OCI-LY3 (cell line): ENCODE measurements at regions not wholly inside any gene's neighbourhood (a gene's known extent, or its start where the extent isn't known, plus 50 kb on each side); places are given as distances from the start of the nearest gene placed in this dataset.

Experiments used
- H2AFZ ChIP-seq: fragments of 200-600, 300-600 bp; shearing (Covaris generic); 2 replicates; pipeline ENCODE4 v1.6.0; 2014; ENCODE audit warnings: antibody characterized with exemption, low read depth, low read length
- H3K27ac ChIP-seq: fragments of 200-600, 300-600 bp; sonication (generic); 2 replicates; pipeline ENCODE4 v1.5.1; 2014; ENCODE audit warnings: mild to moderate bottlenecking, low read length, moderate library complexity, mixed read lengths
- H3K27me3 ChIP-seq: fragments of 200-600, 300-600 bp; sonication (generic); 2 replicates; pipeline ENCODE4 v1.6.1; 2014; ENCODE audit warnings: low read depth, low read length, mixed read lengths
- H3K36me3 ChIP-seq: fragments of 200-600, 300-600 bp; sonication (generic); replicated peaks from 2 replicates; pipeline ENCODE3; 2014; ENCODE audit warnings: low read depth, low read length, mixed read lengths
- H3K4me1 ChIP-seq: fragments of 300-600, 200-600 bp; sonication (generic); 2 replicates; pipeline ENCODE4 v1.6.1; 2014; ENCODE audit warnings: low read length, mixed read lengths
- H3K4me2 ChIP-seq: fragments of 200-600, 300-600 bp; sonication (generic); 2 replicates; pipeline ENCODE4 v1.6.1; 2014; ENCODE audit warnings: low read length, mixed read lengths
- H3K4me3 ChIP-seq: fragments of 300-600, 200-600 bp; sonication (generic); 2 replicates; pipeline ENCODE4 v1.5.1; 2014; ENCODE audit warnings: antibody characterized with exemption, mild to moderate bottlenecking, low read length, moderate library complexity
- H3K79me2 ChIP-seq: fragments of 300-600, 200-600 bp; shearing (Covaris generic); 2 replicates; pipeline ENCODE4 v1.6.1; 2014; ENCODE audit warnings: mild to moderate bottlenecking, low read length, mixed read lengths
- H3K9ac ChIP-seq: fragments of 300-600, 200-600 bp; shearing (Covaris generic); 2 replicates; pipeline ENCODE4 v1.6.0; 2014; ENCODE audit warnings: mild to moderate bottlenecking, low read length, moderate library complexity
- H3K9me3 ChIP-seq: fragments of 200-600, 300-600 bp; shearing (Covaris generic); 2 replicates; pipeline ENCODE4 v1.6.1; 2014; ENCODE audit warnings: low read length, mixed read lengths; ENCODE audit not compliant: insufficient read depth
- H4K20me1 ChIP-seq: fragments of 200-600, 300-600 bp; sonication (generic); 2 replicates; pipeline ENCODE4 v1.6.1; 2016; ENCODE audit warnings: low read length, mixed read lengths; ENCODE audit not compliant: insufficient read depth
- CTCF ChIP-seq: fragments of 200-600, 300-600 bp; sonication (generic); IDR thresholded peaks from 2 replicates; pipeline ENCODE4 v1.5.1; 2014; ENCODE audit warnings: antibody characterized with exemption, low read length, low read depth
- EZH2phosphoT487 ChIP-seq: fragments of 200-600 bp; shearing (Covaris generic); IDR thresholded peaks from 2 replicates; pipeline ENCODE4 v1.6.1; 2018; ENCODE audit warnings: antibody characterized with exemption, mixed run types, low read depth

DNA sequence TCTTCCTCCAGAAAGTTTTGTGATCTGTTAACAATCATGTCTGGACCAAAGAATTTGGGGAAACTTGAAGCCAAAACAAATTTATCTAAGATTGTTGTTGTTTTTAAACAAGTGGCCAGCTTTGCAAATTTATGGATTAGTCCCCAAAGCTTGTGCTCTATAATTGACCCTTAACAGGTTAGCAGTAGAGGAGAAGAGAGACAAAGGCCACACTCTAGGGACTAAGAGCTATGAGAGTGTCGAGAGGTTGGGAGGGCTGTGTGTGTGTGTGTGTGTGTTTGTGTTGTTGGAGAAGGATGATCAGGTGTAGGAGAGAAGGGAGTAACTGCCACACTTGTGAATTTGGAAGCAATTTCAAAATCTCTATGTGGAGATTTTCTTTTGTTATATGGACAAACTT lies 367.3 kb downstream of the KCNRG start:
- Histone ChIP-seq H3K4me3 (no peak overlapping the region), H3K4me2 (no peak overlapping the region), H3K27ac (no peak overlapping the region), H3K27me3 (peaks cover 10% of the 10 kb centered on the region; the same call in 1 of the 2 replicates), H3K36me3 (peaks cover 6% of the 10 kb centered on the region), H3K9ac (no peak overlapping the region), H4K20me1 (no peaks in the 10 kb centered on the region), H3K4me1 (peaks cover 8% of the 10 kb centered on the region), H3K79me2 (no peaks in the 10 kb centered on the region), H2AFZ (no peak overlapping the region), H3K9me3 (peaks cover 17% of the 10 kb centered on the region; the same call in 1 of the 2 replicates)
- TF ChIP-seq CTCF (no peak), EZH2phosphoT487 (no peak)

DNA sequence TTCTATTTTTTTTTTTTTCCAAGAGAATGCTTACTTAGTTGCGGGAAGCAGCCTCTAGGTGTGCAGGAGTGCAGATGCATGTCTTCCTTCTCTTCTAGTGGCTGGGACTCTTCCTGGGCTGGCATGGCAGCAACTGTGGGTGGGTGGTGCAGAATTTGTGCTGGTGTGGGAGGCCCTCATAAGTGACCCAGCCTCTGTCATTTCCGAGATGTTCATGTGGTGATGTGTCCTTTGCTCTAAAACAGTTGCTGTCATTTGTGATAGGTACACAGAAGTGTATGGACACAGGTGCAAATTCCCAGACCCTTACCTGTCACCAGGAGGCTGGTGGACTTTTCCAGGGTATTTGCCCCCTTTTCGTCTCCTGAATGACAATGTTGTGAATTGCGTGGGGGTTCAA lies 367.7 kb downstream of the KCNRG start:
- H3K4me2 ChIP-seq = no peak overlapping the region
- TF ChIP-seq CTCF (no peak), EZH2phosphoT487 (no peak)
- no peak overlapping the region for H3K27ac ChIP-seq
- H3K36me3 ChIP-seq = peaks cover 6% of the 10 kb centered on the region
- H3K27me3 ChIP-seq = peaks cover 10% of the 10 kb centered on the region; the same call in 1 of the 2 replicates
- H3K9me3 ChIP-seq = peaks cover 17% of the 10 kb centered on the region; the same call in 1 of the 2 replicates
- H3K9ac ChIP-seq = no peak overlapping the region
- peaks cover 9% of the 10 kb centered on the region for H3K4me1 ChIP-seq
- H4K20me1 ChIP-seq = no peaks in the 10 kb centered on the region
- no peak overlapping the region for H2AFZ ChIP-seq
- H3K79me2 ChIP-seq = no peaks in the 10 kb centered on the region
- H3K4me3 ChIP-seq = no peak overlapping the region

DNA sequence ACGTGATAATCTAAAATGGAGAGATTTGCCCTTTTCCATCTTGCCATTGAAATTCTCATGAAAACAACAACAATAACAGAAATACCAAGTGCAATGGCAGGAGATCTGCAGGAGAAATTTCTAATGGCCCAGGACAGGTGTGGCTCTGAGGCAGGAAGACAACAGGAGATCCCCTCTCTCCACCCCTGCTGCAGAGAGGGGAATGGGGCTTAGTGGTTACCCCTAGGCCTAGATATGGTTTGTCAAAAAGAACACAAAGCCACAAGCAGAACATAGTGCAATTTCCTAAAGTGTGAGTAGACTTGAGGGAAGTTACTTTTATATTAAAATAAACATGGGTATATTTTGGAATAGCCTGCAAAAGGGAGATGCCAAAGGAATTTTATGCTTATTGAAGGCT lies 369.5 kb downstream of the KCNRG start:
- Histone ChIP-seq H3K27ac (no peak overlapping the region), H2AFZ (no peak overlapping the region), H3K9me3 (peaks cover 17% of the 10 kb centered on the region; the same call in 1 of the 2 replicates), H3K79me2 (no peaks in the 10 kb centered on the region), H4K20me1 (no peaks in the 10 kb centered on the region), H3K9ac (no peak overlapping the region), H3K27me3 (peaks cover 2% of the 10 kb centered on the region; the same call in 1 of the 2 replicates), H3K4me2 (no peak overlapping the region), H3K4me3 (no peak overlapping the region), H3K4me1 (peaks cover 9% of the 10 kb centered on the region), H3K36me3 (peaks cover 6% of the 10 kb centered on the region)
- no peak for TF ChIP-seq CTCF
- TF ChIP-seq EZH2phosphoT487 = no peak

GRCh38 chr13:50386541-50387050 lies 371.4 kb downstream of the KCNRG start:
- H3K4me1 ChIP-seq = peaks cover 9% of the 10 kb centered on the region
- peaks cover 2% of the 10 kb centered on the region; the same call in 1 of the 2 replicates for H3K9me3 ChIP-seq
- H3K9ac ChIP-seq = no peak overlapping the region
- H4K20me1 ChIP-seq = no peaks in the 10 kb centered on the region
- no peaks in the 10 kb centered on the region for H3K79me2 ChIP-seq
- H3K36me3 ChIP-seq = no peaks in the 10 kb centered on the region
- H2AFZ ChIP-seq = no peak overlapping the region
- no peak overlapping the region for H3K27ac ChIP-seq
- TF ChIP-seq EZH2phosphoT487 (no peak), CTCF (no peak)
- peaks cover 6% of the 10 kb centered on the region for H3K27me3 ChIP-seq
- H3K4me3 ChIP-seq = no peak overlapping the region
- H3K4me2 ChIP-seq = 0 out of 2 replicates have a peak overlapping the region, but pooled peaks have one; percentile 53
